Fibroblast of villous mesenchyme (primary cell): ENCODE measurements at regions not wholly inside any gene's neighbourhood (a gene's known extent, or its start where the extent isn't known, plus 50 kb on each side); places are given as distances from the start of the nearest gene placed in this dataset.

Experiments used
- DNase-seq: peaks from one replicate; pipeline ENCODE4 v3.0.0-alpha.2; 2010; ENCODE audit warnings: low read depth
- H3K4me3 ChIP-seq: 2 replicates; pipeline ENCODE4 v1.5.1; 2011; ENCODE audit warnings: low read depth, mild to moderate bottlenecking, low read length
- TF ChIP-seq, protein P1 (sequence below): IDR thresholded peaks from 2 replicates; pipeline ENCODE4 v1.5.1; 2012; ENCODE audit warnings: low read depth, mild to moderate bottlenecking, low read length; ENCODE audit not compliant: insufficient read depth

DNA sequence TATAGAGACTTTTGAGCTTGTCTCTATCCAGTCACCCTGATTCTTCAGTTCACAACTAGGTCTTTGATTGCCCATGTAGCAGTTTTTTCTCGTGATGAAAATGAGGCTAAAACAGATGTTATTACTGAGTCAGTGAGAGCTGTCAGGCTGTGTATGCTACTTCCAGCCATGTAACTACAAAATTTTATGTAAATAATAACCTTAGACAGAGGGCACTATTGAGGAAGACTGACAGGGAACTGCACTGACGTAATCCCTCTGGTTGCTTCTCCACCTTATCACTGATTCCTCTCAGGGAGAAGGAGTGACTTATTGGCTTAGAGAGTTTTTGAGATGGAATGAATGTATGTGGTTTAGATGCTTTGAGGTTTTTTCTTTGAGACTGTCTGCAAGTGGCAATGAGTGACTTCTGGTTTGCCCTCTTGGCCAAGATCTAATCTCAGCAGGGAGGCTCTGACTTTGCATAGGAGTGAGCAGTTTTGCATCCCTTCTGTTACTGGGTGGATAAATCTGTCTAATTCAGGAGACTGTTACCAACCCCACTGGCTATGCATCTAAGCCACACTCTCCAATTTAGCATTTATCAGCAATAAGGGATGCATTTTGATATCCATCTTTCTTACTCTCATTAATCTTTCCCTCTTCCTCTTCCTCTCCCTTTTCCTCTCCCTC lies 555.2 kb upstream of the FANCL start:
- TF ChIP-seq, protein P1, sequence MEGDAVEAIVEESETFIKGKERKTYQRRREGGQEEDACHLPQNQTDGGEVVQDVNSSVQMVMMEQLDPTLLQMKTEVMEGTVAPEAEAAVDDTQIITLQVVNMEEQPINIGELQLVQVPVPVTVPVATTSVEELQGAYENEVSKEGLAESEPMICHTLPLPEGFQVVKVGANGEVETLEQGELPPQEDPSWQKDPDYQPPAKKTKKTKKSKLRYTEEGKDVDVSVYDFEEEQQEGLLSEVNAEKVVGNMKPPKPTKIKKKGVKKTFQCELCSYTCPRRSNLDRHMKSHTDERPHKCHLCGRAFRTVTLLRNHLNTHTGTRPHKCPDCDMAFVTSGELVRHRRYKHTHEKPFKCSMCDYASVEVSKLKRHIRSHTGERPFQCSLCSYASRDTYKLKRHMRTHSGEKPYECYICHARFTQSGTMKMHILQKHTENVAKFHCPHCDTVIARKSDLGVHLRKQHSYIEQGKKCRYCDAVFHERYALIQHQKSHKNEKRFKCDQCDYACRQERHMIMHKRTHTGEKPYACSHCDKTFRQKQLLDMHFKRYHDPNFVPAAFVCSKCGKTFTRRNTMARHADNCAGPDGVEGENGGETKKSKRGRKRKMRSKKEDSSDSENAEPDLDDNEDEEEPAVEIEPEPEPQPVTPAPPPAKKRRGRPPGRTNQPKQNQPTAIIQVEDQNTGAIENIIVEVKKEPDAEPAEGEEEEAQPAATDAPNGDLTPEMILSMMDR = no peak
- no peak for DNase-seq
- no peak overlapping the region for H3K4me3 ChIP-seq

DNA sequence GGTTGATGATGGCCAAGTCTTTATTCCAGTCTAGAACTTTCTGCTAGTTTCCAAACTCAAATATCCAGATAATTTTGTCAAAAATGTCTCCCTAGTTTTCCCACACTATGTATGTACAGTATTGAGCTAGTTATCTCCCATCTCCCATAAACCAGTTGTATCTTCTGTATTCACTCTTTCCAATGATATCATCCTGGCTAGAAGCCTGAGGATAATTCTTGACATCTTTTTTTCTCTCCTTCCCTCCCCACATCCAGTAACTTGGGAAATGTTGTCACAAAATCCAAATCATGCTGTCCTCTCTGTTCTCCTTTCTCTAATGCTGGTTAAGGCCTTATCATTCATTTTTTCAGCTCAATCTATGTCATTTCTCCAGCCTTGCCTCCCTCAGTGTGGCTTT lies 553.8 kb upstream of the FANCL start:
- DNase-seq = no peak

DNA sequence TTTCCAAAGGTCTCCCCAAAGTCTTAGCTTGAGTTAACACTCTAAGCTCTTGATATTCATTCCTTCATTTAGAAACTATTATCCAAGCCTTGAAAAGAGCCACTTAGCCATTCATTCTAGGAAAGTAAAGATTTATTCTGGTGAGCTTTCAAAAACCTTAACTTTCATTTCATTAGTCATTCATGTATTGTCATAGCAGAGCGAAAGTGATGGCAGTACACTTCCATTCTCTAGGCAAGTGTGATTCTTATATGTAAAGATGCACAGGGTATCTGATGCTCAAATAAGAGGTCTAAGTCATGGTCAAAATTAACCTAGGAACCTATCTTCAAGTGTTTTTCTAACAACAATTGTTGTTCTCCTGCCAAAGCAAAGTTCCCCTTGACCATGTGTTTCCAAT lies 553.0 kb upstream of the FANCL start:
- no peak for DNase-seq
- TF ChIP-seq, protein P1 = no peak
- H3K4me3 ChIP-seq = no peak overlapping the region

More for the DNA sequence above, 553.8 kb upstream of the FANCL start:
- no peak overlapping the region for H3K4me3 ChIP-seq
- TF ChIP-seq, protein P1 = no peak

DNA sequence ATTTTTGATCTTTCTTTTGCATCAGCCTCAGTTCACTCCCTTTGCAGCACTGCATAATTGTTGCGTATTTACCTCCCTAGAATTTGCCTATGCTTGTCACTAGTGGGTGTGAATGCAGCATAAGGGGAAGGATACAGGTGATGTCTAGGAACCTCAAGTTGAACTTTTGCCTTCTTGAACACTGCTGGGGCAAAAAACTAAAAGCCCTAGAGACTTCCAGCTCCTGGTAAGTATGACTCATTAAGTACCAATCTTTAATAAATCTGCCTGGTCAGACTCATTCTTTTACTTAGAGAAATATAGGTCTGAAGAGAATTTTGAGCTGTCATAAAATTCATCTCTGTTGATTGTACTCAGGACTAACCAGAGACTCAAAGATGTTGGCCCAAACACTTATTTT lies 547.3 kb upstream of the FANCL start:
- TF ChIP-seq, protein P1 = no peak
- no peak for DNase-seq
- no peak overlapping the region for H3K4me3 ChIP-seq

DNA sequence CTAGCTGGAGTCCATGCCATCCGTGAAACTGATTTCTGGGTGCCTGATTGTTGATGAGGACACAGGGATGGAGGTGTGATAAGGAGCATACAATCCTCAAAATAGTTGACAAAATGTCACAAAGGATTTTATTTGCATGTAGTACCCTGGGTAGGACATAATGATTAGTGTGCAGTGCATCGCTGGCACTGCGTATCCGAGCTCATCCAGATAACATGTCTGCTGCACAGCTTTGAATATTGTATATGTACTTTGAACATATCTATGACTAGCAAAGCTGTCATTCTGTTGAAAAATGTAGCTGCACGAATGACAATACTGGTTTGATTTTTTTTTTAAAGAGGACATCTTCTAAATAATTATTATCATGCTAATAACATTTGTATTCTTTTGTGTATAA lies 529.7 kb upstream of the FANCL start:
- DNase-seq = no peak
- TF ChIP-seq, protein P1 = no peak
- H3K4me3 ChIP-seq = no peak overlapping the region

DNA sequence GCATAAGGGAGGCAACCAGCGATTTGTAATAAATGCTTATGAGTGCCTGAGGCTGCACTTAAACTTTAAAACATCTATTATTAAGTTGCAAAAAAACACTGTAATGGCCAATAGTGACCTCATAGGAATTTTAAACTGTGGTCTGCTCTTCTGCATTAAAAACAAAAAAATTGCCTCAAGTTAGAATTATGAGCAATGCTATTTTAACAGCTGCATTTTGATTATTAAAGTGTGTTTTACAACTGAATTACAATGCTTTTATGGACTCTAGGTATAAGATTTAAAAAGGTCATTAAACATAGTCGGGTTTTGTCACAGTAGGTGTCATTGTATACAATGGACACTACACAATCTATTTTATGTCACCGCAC lies 528.7 kb upstream of the FANCL start:
- no peak overlapping the region for H3K4me3 ChIP-seq
- TF ChIP-seq, protein P1 = no peak
- DNase-seq = no peak
